Inflammatory macrophage treated with lipopolysaccharide for 4 hours (primary cell): ENCODE measurements at regions not wholly inside any gene's neighbourhood (a gene's known extent, or its start where the extent isn't known, plus 50 kb on each side); places are given as distances from the start of the nearest gene placed in this dataset.
"Not testable (repeated sequence)": the region's sequence is repeated elsewhere in the genome, so short reads cannot be mapped to it uniquely, and the experiment has no call there.

ENCODE experiments used
- DNase-seq: peaks from one replicate; pipeline ENCODE4 v3.0.0-alpha.2; 2020

GRCh38 chr2:56021579-56021978 is 98.0 kb upstream of the EFEMP1 start:
- no peak for DNase-seq

GRCh38 chr2:56025469-56026193 is 102.0 kb upstream of the EFEMP1 start:
- DNase-seq, result no peak

GRCh38 chr2:56026828-56027227 is 103.2 kb upstream of the EFEMP1 start:
- no peak for DNase-seq

GRCh38 chr2:56030062-56030461 is 106.5 kb upstream of the EFEMP1 start:
- DNase-seq, result no peak

GRCh38 chr2:56030901-56031300 is 107.3 kb upstream of the EFEMP1 start:
- no peak for DNase-seq

- no peak for DNase-seq
These were observed 110.7 kb upstream of the EFEMP1 start for GRCh38 chr2:56034258-56034657.

GRCh38 chr2:56040189-56040588 is 116.6 kb upstream of the EFEMP1 start:
- DNase-seq, result no peak

GRCh38 chr2:56040834-56041233 is 117.3 kb upstream of the EFEMP1 start:
- no peak for DNase-seq

GRCh38 chr2:56047136-56047535 is 123.6 kb upstream of the EFEMP1 start:
- DNase-seq, result no peak

GRCh38 chr2:56049233-56049845 is 125.8 kb upstream of the EFEMP1 start:
- no peak for DNase-seq

GRCh38 chr2:56053679-56054078 is 130.1 kb upstream of the EFEMP1 start:
- DNase-seq, result no peak

GRCh38 chr2:56055405-56055804 is 128.4 kb upstream of the CCDC85A start:
- no peak for DNase-seq

GRCh38 chr2:56061327-56061726 is 122.5 kb upstream of the CCDC85A start:
- DNase-seq, result not testable (repeated sequence)

- no peak for DNase-seq
These were observed 115.0 kb upstream of the CCDC85A start for GRCh38 chr2:56068746-56069145.

- DNase-seq, result no peak
These were observed 106.4 kb upstream of the CCDC85A start for GRCh38 chr2:56077359-56077915.

GRCh38 chr2:56082665-56083064 is 101.1 kb upstream of the CCDC85A start:
- DNase-seq, result no peak

- no peak for DNase-seq
These were observed 99.5 kb upstream of the CCDC85A start for GRCh38 chr2:56084111-56084901.

- no peak for DNase-seq
These were observed 97.5 kb upstream of the CCDC85A start for GRCh38 chr2:56086336-56086735.

GRCh38 chr2:56088411-56088810 is 95.4 kb upstream of the CCDC85A start:
- no peak for DNase-seq

- no peak for DNase-seq
These were observed 93.9 kb upstream of the CCDC85A start for GRCh38 chr2:56089931-56090330.

GRCh38 chr2:56099963-56100362 is 83.8 kb upstream of the CCDC85A start:
- no peak for DNase-seq

- DNase-seq, result no peak
These were observed 82.9 kb upstream of the CCDC85A start for GRCh38 chr2:56100791-56101312.

GRCh38 chr2:56102098-56102497 is 81.7 kb upstream of the CCDC85A start:
- no peak for DNase-seq
